Fibroblast of mammary gland (primary cell): ENCODE measurements at regions not wholly inside any gene's neighbourhood (a gene's known extent, or its start where the extent isn't known, plus 50 kb on each side); places are given as distances from the start of the nearest gene placed in this dataset.

ENCODE experiments used
- DNase-seq: peaks from one replicate; pipeline ENCODE4 v3.0.0-alpha.2; 2010; ENCODE audit warnings: low read depth
- H3K4me3 ChIP-seq: 2 replicates; pipeline ENCODE4 v1.5.1; 2011; ENCODE audit warnings: low read depth, mild to moderate bottlenecking, low read length, moderate library complexity; ENCODE audit not compliant: control insufficient read depth
- CTCF ChIP-seq: conservative IDR thresholded peaks from 2 replicates; pipeline ENCODE4 v1.5.1; 2011; ENCODE audit warnings: low read depth, low read length, inconsistent platforms; ENCODE audit not compliant: control insufficient read depth, insufficient read depth

- peak; percentile 30 for DNase-seq
- H3K4me3 ChIP-seq = no peak overlapping the region
- TF ChIP-seq CTCF = no peak
These were observed 73.6 kb upstream of the MAMDC2 start for GRCh38 chr9:69970001-69970533.

- H3K4me3 ChIP-seq = no peak overlapping the region
- DNase-seq = peak; percentile 66
- TF ChIP-seq CTCF = peak; percentile 98
These were observed 71.8 kb upstream of the MAMDC2 start for GRCh38 chr9:69971643-69972449.

GRCh38 chr9:69975681-69976080 is 68.0 kb upstream of the MAMDC2 start:
- TF ChIP-seq CTCF = no peak
- no peak overlapping the region for H3K4me3 ChIP-seq
- peak; percentile 24 for DNase-seq

- DNase-seq = peak; percentile 84
- TF ChIP-seq CTCF = no peak
- no peak overlapping the region for H3K4me3 ChIP-seq
These were observed 67.5 kb upstream of the MAMDC2 start for GRCh38 chr9:69976152-69976551.

- DNase-seq = peak; percentile 27
- TF ChIP-seq CTCF = no peak
- no peak overlapping the region for H3K4me3 ChIP-seq
These were observed 63.6 kb upstream of the MAMDC2 start for GRCh38 chr9:69980041-69980440.

GRCh38 chr9:69980591-69980990 is 63.1 kb upstream of the MAMDC2 start:
- no peak overlapping the region for H3K4me3 ChIP-seq
- no peak for DNase-seq
- no peak for TF ChIP-seq CTCF
